Activated T-cell treated with anti-CD3 and anti-CD28 coated beads, Interleukin-2, amount 50 U/mL, for 4 hours (primary cell): ENCODE measurements at regions not wholly inside any gene's neighbourhood (a gene's known extent, or its start where the extent isn't known, plus 50 kb on each side); places are given as distances from the start of the nearest gene placed in this dataset.
A peak's percentile ranks its signal among the peaks of the same experiment; 100 is the strongest.

Source experiments
- ATAC-seq, 2 donors: fragments of 200-7000 bp; cut with Tn5 transposase; one replicate each; pipeline ENCODE4 v1.10.0; 2021
- DNase-seq: peaks from one replicate; pipeline ENCODE4 v3.0.0-alpha.2; 2020
- H3K27me3 Mint-ChIP-seq: one replicate; pipeline ENCODE4 v1.8.0; 2021; ENCODE audit warnings: low read depth, mixed read lengths
- H3K36me3 Mint-ChIP-seq: one replicate; pipeline ENCODE4 v1.8.0; 2022; ENCODE audit warnings: mixed read lengths; ENCODE audit not compliant: insufficient read depth
- H3K4me1 Mint-ChIP-seq: one replicate; pipeline ENCODE4 v1.8.0; 2021; ENCODE audit warnings: low read depth, mixed read lengths
- H3K4me3 Mint-ChIP-seq: one replicate; pipeline ENCODE4 v1.8.0; 2021; ENCODE audit warnings: mild to moderate bottlenecking, moderate library complexity, mixed read lengths
- H3K9me3 Mint-ChIP-seq: one replicate; pipeline ENCODE4 v1.8.0; 2021; ENCODE audit warnings: mixed read lengths

GRCh38 chr5:93893075-93893474 is 151.7 kb upstream of the POU5F2 start:
- DNase-seq (no peak), ATAC-seq (no peak)
- Mint-ChIP-seq H3K9me3 (no peaks in the 10 kb centered on the region), H3K4me3 (no peak overlapping the region), H3K27me3 (no peaks in the 10 kb centered on the region), H3K4me1 (peaks cover 2% of the 10 kb centered on the region), H3K36me3 (peaks cover 4% of the 10 kb centered on the region)

- Mint-ChIP-seq H3K4me1 (peaks cover 6% of the 10 kb centered on the region), H3K36me3 (peaks cover 4% of the 10 kb centered on the region), H3K9me3 (no peaks in the 10 kb centered on the region), H3K27me3 (no peaks in the 10 kb centered on the region), H3K4me3 (no peak overlapping the region)
- DNase-seq (no peak), ATAC-seq (no peak)
Measured at GRCh38 chr5:93892481-93892880, 151.1 kb upstream of the POU5F2 start.

GRCh38 chr5:93891491-93892480 is 150.4 kb upstream of the POU5F2 start:
- ATAC-seq (no peak), DNase-seq (no peak)
- Mint-ChIP-seq H3K4me1 (peaks cover 11% of the 10 kb centered on the region), H3K9me3 (no peaks in the 10 kb centered on the region), H3K36me3 (peaks cover 4% of the 10 kb centered on the region), H3K4me3 (no peak overlapping the region), H3K27me3 (no peaks in the 10 kb centered on the region)

- Mint-ChIP-seq H3K9me3 (no peaks in the 10 kb centered on the region), H3K36me3 (peaks cover 4% of the 10 kb centered on the region)
- no peak for ATAC-seq
Measured at GRCh38 chr5:93890657-93891056, 149.3 kb upstream of the POU5F2 start.

GRCh38 chr5:93887678-93888077 is 146.3 kb upstream of the POU5F2 start:
- Mint-ChIP-seq H3K9me3 (no peaks in the 10 kb centered on the region), H3K36me3 (peaks cover 2% of the 10 kb centered on the region), H3K27me3 (no peaks in the 10 kb centered on the region), H3K4me1 (peaks cover 19% of the 10 kb centered on the region), H3K4me3 (no peak overlapping the region)
- DNase-seq (no peak), ATAC-seq (no peak)

More at GRCh38 chr5:93890657-93891056, 149.3 kb upstream of the POU5F2 start:
- no peak for DNase-seq
- Mint-ChIP-seq H3K27me3 (no peaks in the 10 kb centered on the region), H3K4me3 (no peak overlapping the region), H3K4me1 (peaks cover 17% of the 10 kb centered on the region)

- DNase-seq: no peak
- Mint-ChIP-seq H3K9me3 (no peaks in the 10 kb centered on the region), H3K36me3 (peaks cover 2% of the 10 kb centered on the region), H3K4me3 (peak overlapping the region; percentile 20), H3K4me1 (peaks cover 19% of the 10 kb centered on the region), H3K27me3 (no peaks in the 10 kb centered on the region)
- ATAC-seq: no peak
Measured at GRCh38 chr5:93886917-93887361, 145.5 kb upstream of the POU5F2 start.

- H3K36me3 Mint-ChIP-seq: peaks cover 4% of the 10 kb centered on the region
- ATAC-seq (no peak), DNase-seq (no peak)
- H3K4me3 Mint-ChIP-seq: no peak overlapping the region
- no peaks in the 10 kb centered on the region for H3K27me3 Mint-ChIP-seq
- no peaks in the 10 kb centered on the region for H3K9me3 Mint-ChIP-seq
- H3K4me1 Mint-ChIP-seq: peaks cover 19% of the 10 kb centered on the region
Measured at GRCh38 chr5:93886098-93886806, 144.9 kb upstream of the POU5F2 start.

- Mint-ChIP-seq H3K9me3 (no peaks in the 10 kb centered on the region), H3K4me3 (no peak overlapping the region), H3K27me3 (no peaks in the 10 kb centered on the region), H3K36me3 (peaks cover 10% of the 10 kb centered on the region), H3K4me1 (peaks cover 19% of the 10 kb centered on the region)
- DNase-seq: no peak
- no peak for ATAC-seq
Measured at GRCh38 chr5:93884254-93884653, 142.9 kb upstream of the POU5F2 start.

GRCh38 chr5:93883459-93883858 is 142.1 kb upstream of the POU5F2 start:
- DNase-seq (no peak), ATAC-seq (no peak)
- Mint-ChIP-seq H3K27me3 (no peaks in the 10 kb centered on the region), H3K36me3 (peaks cover 15% of the 10 kb centered on the region), H3K4me1 (peaks cover 19% of the 10 kb centered on the region), H3K9me3 (no peaks in the 10 kb centered on the region), H3K4me3 (no peak overlapping the region)

- no peak overlapping the region for H3K4me3 Mint-ChIP-seq
- H3K36me3 Mint-ChIP-seq: peaks cover 20% of the 10 kb centered on the region
- H3K4me1 Mint-ChIP-seq: peaks cover 11% of the 10 kb centered on the region
- no peak for ATAC-seq
- H3K9me3 Mint-ChIP-seq: no peaks in the 10 kb centered on the region
- H3K27me3 Mint-ChIP-seq: no peaks in the 10 kb centered on the region
- no peak for DNase-seq
Measured at GRCh38 chr5:93875693-93876092, 134.3 kb upstream of the POU5F2 start.

- H3K36me3 Mint-ChIP-seq: peaks cover 24% of the 10 kb centered on the region
Measured at GRCh38 chr5:93874491-93874890, 133.1 kb upstream of the POU5F2 start.

GRCh38 chr5:93874080-93874479 is 132.7 kb upstream of the POU5F2 start:
- no peaks in the 10 kb centered on the region for H3K9me3 Mint-ChIP-seq
- peak; percentile 37 to 59 for ATAC-seq
- H3K4me1 Mint-ChIP-seq: peaks cover 11% of the 10 kb centered on the region
- H3K4me3 Mint-ChIP-seq: no peak overlapping the region
- no peaks in the 10 kb centered on the region for H3K27me3 Mint-ChIP-seq
- H3K36me3 Mint-ChIP-seq: peaks cover 20% of the 10 kb centered on the region
- DNase-seq: no peak

More at GRCh38 chr5:93874491-93874890, 133.1 kb upstream of the POU5F2 start:
- no peaks in the 10 kb centered on the region for H3K27me3 Mint-ChIP-seq
- H3K4me3 Mint-ChIP-seq: no peak overlapping the region
- peaks cover 11% of the 10 kb centered on the region for H3K4me1 Mint-ChIP-seq
- no peak for ATAC-seq
- no peak for DNase-seq
- H3K9me3 Mint-ChIP-seq: no peaks in the 10 kb centered on the region

- no peak for DNase-seq
- Mint-ChIP-seq H3K36me3 (peaks cover 17% of the 10 kb centered on the region), H3K27me3 (no peaks in the 10 kb centered on the region), H3K9me3 (no peaks in the 10 kb centered on the region), H3K4me1 (peaks cover 11% of the 10 kb centered on the region), H3K4me3 (no peak overlapping the region)
- no peak for ATAC-seq
Measured at GRCh38 chr5:93873211-93873736, 131.9 kb upstream of the POU5F2 start.

- ATAC-seq: no peak
- Mint-ChIP-seq H3K27me3 (no peaks in the 10 kb centered on the region), H3K9me3 (no peaks in the 10 kb centered on the region)
Measured at GRCh38 chr5:93870649-93871048, 129.2 kb upstream of the POU5F2 start.

More at GRCh38 chr5:93870649-93871048, 129.2 kb upstream of the POU5F2 start:
- Mint-ChIP-seq H3K4me3 (no peak overlapping the region), H3K36me3 (peaks cover 17% of the 10 kb centered on the region), H3K4me1 (peaks cover 11% of the 10 kb centered on the region)
- DNase-seq: no peak
